A549 (cell line): ENCODE measurements at regions not wholly inside any gene's neighbourhood (a gene's known extent, or its start where the extent isn't known, plus 50 kb on each side); places are given as distances from the start of the nearest gene placed in this dataset.
"Not testable (repeated sequence)": the region's sequence is repeated elsewhere in the genome, so short reads cannot be mapped to it uniquely, and the experiment has no call there.

Experiments
- ATAC-seq, 2 experiments: fragments of 200-7000 bp in 1 of 2; fragments of >200 bp in 1 of 2; cut with Nextera tagmentation in 1 of 2; cut with Tn5 transposase in 1 of 2; 3 replicates each; pipeline versions ENCODE4 v1.8.0 to v1.9.1; 2018 to 2020; ENCODE audit warnings: mild to moderate bottlenecking in 1 of 2, moderate library complexity in 1 of 2
- CTCF ChIA-PET: fragments of 300-600 bp; sonication (Branson Sonifier 250); formaldehyde crosslinking; extraction: SDS; loops from one replicate; lab custom pipeline; 2021; ENCODE audit warnings: antibody characterized with exemption, inconsistent platforms; lab: Yijun Ruan, JAX
- POLR2A ChIA-PET: fragments of 350-600 bp; formaldehyde crosslinking; extraction: SDS; loops from one replicate; lab custom pipeline; 2021; ENCODE audit warnings: antibody characterized with exemption, inconsistent platforms; lab: Yijun Ruan, JAX
- DNase-seq, 2 experiments: peaks; one replicate each; pipeline versions ENCODE4 v3.0.0 to v3.0.0-alpha.2; 2011 to 2016; ENCODE audit warnings: low read depth in 1 of 2, low spot score in 1 of 2
- FAIRE-seq: peaks from 2 replicates; lab custom pipeline; 2011; peaks lifted over from hg19 to GRCh38; lab: Jason Lieb, UNC
- H3K27ac ChIP-seq, 2 experiments: fragments of >200 bp; sonication (Bioruptor Twin); formaldehyde crosslinking; 3 replicates each; pipeline ENCODE4 v1.5.1; 2016 to 2017
- H3K4me1 ChIP-seq: fragments of >200 bp; sonication (Bioruptor Twin); formaldehyde crosslinking; 3 replicates; pipeline ENCODE4 v1.6.1; 2016
- H3K4me2 ChIP-seq: fragments of >200 bp; sonication (Bioruptor Twin); formaldehyde crosslinking; 3 replicates; pipeline ENCODE4 v1.6.1; 2016
- H3K4me3 ChIP-seq: fragments of >200 bp; sonication (Bioruptor Twin); formaldehyde crosslinking; 3 replicates; pipeline ENCODE4 v1.5.1; 2016
- H3K9me3 ChIP-seq: fragments of >200 bp; sonication (Bioruptor Twin); formaldehyde crosslinking; 3 replicates; pipeline ENCODE4 v1.6.1; 2016
- ATOH8 ChIP-seq: fragments of 250-450 bp; sonication (Bioruptor Pico); IDR thresholded peaks from 2 replicates; pipeline ENCODE4 v1.5.0; 2020; ENCODE audit warnings: low read depth, mild to moderate bottlenecking, moderate library complexity
- BHLHE40 ChIP-seq: IDR thresholded peaks from 2 replicates; pipeline ENCODE4 v1.6.1; 2012; ENCODE audit warnings: low read depth, low read length, inconsistent platforms
- CBX2 ChIP-seq: fragments of 200-600 bp; sonication (generic); IDR thresholded peaks from 2 replicates; pipeline ENCODE4 v1.6.1; 2016; ENCODE audit warnings: low read depth, mild to moderate bottlenecking, borderline replicate concordance
- CEBPB ChIP-seq, 2 experiments: fragments of >200 bp in 1 of 2; sonication (Bioruptor Twin) in 1 of 2; formaldehyde crosslinking in 1 of 2; IDR thresholded peaks; 2 replicates each; pipeline ENCODE4 v1.6.1; 2012 to 2016
- CHD2 ChIP-seq: fragments of 150-350 bp; IDR thresholded peaks from 2 replicates; pipeline ENCODE4 v1.6.1; 2014; ENCODE audit warnings: low read length; ENCODE audit not compliant: partially characterized antibody
- EP300 ChIP-seq, 2 experiments: fragments of >200 bp; sonication (Bioruptor Twin); formaldehyde crosslinking; IDR thresholded peaks; 2 replicates in 1 of 2; 3 replicates in 1 of 2; pipeline ENCODE4 v1.6.1; 2016 to 2017
- ESRRA ChIP-seq: fragments of 150-350 bp; IDR thresholded peaks from 2 replicates; pipeline ENCODE4 v1.6.1; 2014; ENCODE audit warnings: mild to moderate bottlenecking, low read length, borderline replicate concordance
- GATA3 ChIP-seq: IDR thresholded peaks from 2 replicates; pipeline ENCODE4 v1.6.1; 2012; ENCODE audit warnings: borderline replicate concordance
- HDAC2 ChIP-seq: fragments of 200-600 bp; sonication (generic); IDR thresholded peaks from 2 replicates; pipeline ENCODE4 v1.6.1; 2016
- HES2 ChIP-seq: fragments of >200 bp; sonication (Bioruptor Twin); formaldehyde crosslinking; IDR thresholded peaks from 2 replicates; pipeline ENCODE4 v1.6.1; 2016
- HOXA7 ChIP-seq: fragments of 250-450 bp; sonication (Bioruptor Pico); IDR thresholded peaks from 2 replicates; pipeline ENCODE4 v1.5.0; 2020; ENCODE audit warnings: mild to moderate bottlenecking, moderate library complexity
- HOXB13 ChIP-seq: fragments of 250-450 bp; sonication (Bioruptor Pico); IDR thresholded peaks from 2 replicates; pipeline ENCODE4 v1.5.0; 2020; ENCODE audit warnings: low read depth, mild to moderate bottlenecking, moderate library complexity
- KDM5A ChIP-seq: fragments of 200-600 bp; sonication (generic); IDR thresholded peaks from 2 replicates; pipeline ENCODE4 v1.6.1; 2016; ENCODE audit warnings: antibody characterized with exemption, mild to moderate bottlenecking
- MAFK ChIP-seq: fragments of 450-650 bp; IDR thresholded peaks from 2 replicates; pipeline ENCODE4 v1.6.1; 2014; ENCODE audit not compliant: partially characterized antibody
- MYC ChIP-seq: IDR thresholded peaks from 2 replicates; pipeline ENCODE4 v1.6.1; 2012; ENCODE audit warnings: mild to moderate bottlenecking, inconsistent platforms, low read length, improper control_type of control experiment, borderline replicate concordance
- NFE2L2 ChIP-seq: fragments of 150-350 bp; conservative IDR thresholded peaks from 2 replicates; pipeline ENCODE4 v1.6.1; 2014; ENCODE audit warnings: low read length
- NR3C1 ChIP-seq: fragments of >200 bp; sonication (Bioruptor Twin); formaldehyde crosslinking; IDR thresholded peaks from 3 replicates; pipeline ENCODE4 v1.6.1; 2017
- RAD21 ChIP-seq, 2 experiments: fragments of >200 bp in 1 of 2; sonication (Bioruptor Twin) in 1 of 2; formaldehyde crosslinking in 1 of 2; IDR thresholded peaks in 1 of 2; conservative IDR thresholded peaks in 1 of 2; 2 replicates in 1 of 2; 3 replicates in 1 of 2; pipeline ENCODE4 v1.6.1; 2012 to 2018; ENCODE audit warnings: inconsistent platforms in 1 of 2
- RFX5 ChIP-seq: fragments of 450-650 bp; IDR thresholded peaks from 2 replicates; pipeline ENCODE4 v1.7.1; 2014; ENCODE audit warnings: antibody characterized with exemption, mild to moderate bottlenecking, moderate library complexity
- RNF2 ChIP-seq: fragments of 200-600 bp; sonication (generic); IDR thresholded peaks from 2 replicates; pipeline ENCODE4 v1.6.1; 2016; ENCODE audit warnings: low read depth, mild to moderate bottlenecking, antibody characterized with exemption, moderate library complexity, borderline replicate concordance
- SMC3 ChIP-seq: fragments of >200 bp; sonication (Bioruptor Twin); formaldehyde crosslinking; IDR thresholded peaks from 3 replicates; pipeline ENCODE4 v1.6.1; 2018; ENCODE audit warnings: inconsistent platforms
- SREBF2 ChIP-seq: fragments of 450-650 bp; IDR thresholded peaks from 2 replicates; pipeline ENCODE4 v1.6.1; 2014; ENCODE audit warnings: mild to moderate bottlenecking, moderate library complexity
- ZFP36 ChIP-seq: fragments of 450-650 bp; IDR thresholded peaks from 2 replicates; pipeline ENCODE4 v1.6.1; 2014; ENCODE audit warnings: borderline replicate concordance; ENCODE audit not compliant: partially characterized antibody
- ZSCAN20 ChIP-seq: fragments of 250-450 bp; sonication (Bioruptor Pico); IDR thresholded peaks from 2 replicates; pipeline ENCODE4 v1.8.0; 2022; ENCODE audit warnings: mild to moderate bottlenecking, moderate library complexity
- WGBS: methylation state at CpG from one replicate; pipeline ENCODE4 v1.1.6; 2017; ENCODE audit errors: missing lambda C conversion rate; 5-methylcytosine and 5-hydroxymethylcytosine counted together
- TF ChIP-seq, protein P1 (sequence below): IDR thresholded peaks from 2 replicates; pipeline ENCODE4 v1.6.1; 2012
- TF ChIP-seq, protein P2 (sequence below): fragments of 200-600 bp; sonication (generic); IDR thresholded peaks from 2 replicates; pipeline ENCODE4 v1.6.1; 2016; ENCODE audit warnings: antibody characterized with exemption, mild to moderate bottlenecking, moderate library complexity

GRCh38 chrX:139388254-139388653 lies 142.3 kb upstream of the F9 start (continued):
- no peak for TF ChIP-seq HDAC2
- TF ChIP-seq ATOH8 (CRISPR knock-in tag), result no peak
- no peak for TF ChIP-seq RNF2

GRCh38 chrX:139382529-139382928 lies 148.0 kb upstream of the F9 start:
- ATAC-seq, result no peak

DNA sequence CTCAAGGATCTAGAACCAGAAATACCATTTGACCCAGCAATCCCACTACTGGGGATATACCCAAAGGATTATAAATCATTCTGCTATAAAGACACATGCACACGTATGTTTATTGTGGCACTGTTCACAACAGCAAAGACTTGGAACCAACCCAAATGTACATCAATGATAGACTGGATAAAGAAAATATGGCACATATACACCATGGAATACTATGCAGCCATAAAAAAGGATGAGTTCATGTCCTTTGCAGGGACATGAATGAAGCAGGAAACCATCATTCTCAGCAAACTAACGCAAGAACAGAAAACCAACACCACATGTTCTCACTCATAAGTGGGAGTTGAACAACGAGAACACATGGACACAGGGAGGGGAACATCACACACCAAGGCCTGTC lies 154.0 kb upstream of the F9 start:
- H3K4me1 ChIP-seq, DNase-seq, H3K4me2 ChIP-seq, ATAC-seq, H3K4me3 ChIP-seq, CTCF ChIA-PET, H3K27ac ChIP-seq, POLR2A ChIA-PET, FAIRE-seq, H3K9me3 ChIP-seq: not testable (repeated sequence)
- 5% methylated on average over 3 of the region's 3 CpGs for WGBS

More at GRCh38 chrX:139382529-139382928, 148.0 kb upstream of the F9 start:
- Histone ChIP-seq H3K27ac (no peak overlapping the region), H3K4me1 (no peaks in the 10 kb centered on the region), H3K9me3 (no peaks in the 10 kb centered on the region), H3K4me2 (no peak overlapping the region), H3K4me3 (no peak overlapping the region)
- DNase-seq, result no peak
- no peak for TF ChIP-seq GATA3
- no peak for TF ChIP-seq HOXA7
- no peak for TF ChIP-seq NR3C1
- TF ChIP-seq BHLHE40, result no peak
- TF ChIP-seq RFX5, result no peak
- TF ChIP-seq, protein P1, sequence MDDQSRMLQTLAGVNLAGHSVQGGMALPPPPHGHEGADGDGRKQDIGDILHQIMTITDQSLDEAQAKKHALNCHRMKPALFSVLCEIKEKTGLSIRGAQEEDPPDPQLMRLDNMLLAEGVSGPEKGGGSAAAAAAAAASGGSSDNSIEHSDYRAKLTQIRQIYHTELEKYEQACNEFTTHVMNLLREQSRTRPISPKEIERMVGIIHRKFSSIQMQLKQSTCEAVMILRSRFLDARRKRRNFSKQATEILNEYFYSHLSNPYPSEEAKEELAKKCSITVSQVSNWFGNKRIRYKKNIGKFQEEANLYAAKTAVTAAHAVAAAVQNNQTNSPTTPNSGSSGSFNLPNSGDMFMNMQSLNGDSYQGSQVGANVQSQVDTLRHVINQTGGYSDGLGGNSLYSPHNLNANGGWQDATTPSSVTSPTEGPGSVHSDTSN, result no peak
- TF ChIP-seq CHD2, result no peak
- TF ChIP-seq NFE2L2, result no peak
- TF ChIP-seq ZSCAN20 (CRISPR knock-in tag), result no peak
- no peak for TF ChIP-seq SMC3
- TF ChIP-seq HOXB13 (CRISPR knock-in tag), result no peak
- TF ChIP-seq HES2, result no peak
- TF ChIP-seq ESRRA, result no peak
- TF ChIP-seq ZFP36, result no peak
- no peak for TF ChIP-seq RAD21 (conservative IDR thresholded peaks at IDR 0.05 in 1 of 2, IDR thresholded peaks at IDR 0.05 in 1 of 2)
- TF ChIP-seq RNF2, result no peak
- no peak for TF ChIP-seq MYC
- TF ChIP-seq EP300 (IDR thresholded peaks at IDR 0.05), result no peak
- ChIA-PET CTCF (no interaction called here), POLR2A (no interaction called here)
- 0% methylated on average over 4 of the region's 14 CpGs for WGBS
- no peak for FAIRE-seq

- FAIRE-seq, result no peak
- no peak for ATAC-seq
- H3K9me3 ChIP-seq, result no peaks in the 10 kb centered on the region
- no peak overlapping the region for H3K4me2 ChIP-seq
- DNase-seq, result no peak
- H3K4me3 ChIP-seq, result no peak overlapping the region
- CTCF ChIA-PET, result no interaction called here
- H3K4me1 ChIP-seq, result no peaks in the 10 kb centered on the region
- POLR2A ChIA-PET, result no interaction called here
- TF ChIP-seq KDM5A, result no peak
- TF ChIP-seq RFX5, result no peak
- TF ChIP-seq HOXA7, result no peak
- TF ChIP-seq, protein P2, sequence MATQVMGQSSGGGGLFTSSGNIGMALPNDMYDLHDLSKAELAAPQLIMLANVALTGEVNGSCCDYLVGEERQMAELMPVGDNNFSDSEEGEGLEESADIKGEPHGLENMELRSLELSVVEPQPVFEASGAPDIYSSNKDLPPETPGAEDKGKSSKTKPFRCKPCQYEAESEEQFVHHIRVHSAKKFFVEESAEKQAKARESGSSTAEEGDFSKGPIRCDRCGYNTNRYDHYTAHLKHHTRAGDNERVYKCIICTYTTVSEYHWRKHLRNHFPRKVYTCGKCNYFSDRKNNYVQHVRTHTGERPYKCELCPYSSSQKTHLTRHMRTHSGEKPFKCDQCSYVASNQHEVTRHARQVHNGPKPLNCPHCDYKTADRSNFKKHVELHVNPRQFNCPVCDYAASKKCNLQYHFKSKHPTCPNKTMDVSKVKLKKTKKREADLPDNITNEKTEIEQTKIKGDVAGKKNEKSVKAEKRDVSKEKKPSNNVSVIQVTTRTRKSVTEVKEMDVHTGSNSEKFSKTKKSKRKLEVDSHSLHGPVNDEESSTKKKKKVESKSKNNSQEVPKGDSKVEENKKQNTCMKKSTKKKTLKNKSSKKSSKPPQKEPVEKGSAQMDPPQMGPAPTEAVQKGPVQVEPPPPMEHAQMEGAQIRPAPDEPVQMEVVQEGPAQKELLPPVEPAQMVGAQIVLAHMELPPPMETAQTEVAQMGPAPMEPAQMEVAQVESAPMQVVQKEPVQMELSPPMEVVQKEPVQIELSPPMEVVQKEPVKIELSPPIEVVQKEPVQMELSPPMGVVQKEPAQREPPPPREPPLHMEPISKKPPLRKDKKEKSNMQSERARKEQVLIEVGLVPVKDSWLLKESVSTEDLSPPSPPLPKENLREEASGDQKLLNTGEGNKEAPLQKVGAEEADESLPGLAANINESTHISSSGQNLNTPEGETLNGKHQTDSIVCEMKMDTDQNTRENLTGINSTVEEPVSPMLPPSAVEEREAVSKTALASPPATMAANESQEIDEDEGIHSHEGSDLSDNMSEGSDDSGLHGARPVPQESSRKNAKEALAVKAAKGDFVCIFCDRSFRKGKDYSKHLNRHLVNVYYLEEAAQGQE, result no peak
- no peak for TF ChIP-seq MYC
- TF ChIP-seq BHLHE40, result no peak
- TF ChIP-seq MAFK, result no peak
- TF ChIP-seq NR3C1, result no peak
- TF ChIP-seq SREBF2, result no peak
- TF ChIP-seq CEBPB (IDR thresholded peaks at IDR 0.05), result no peak
- TF ChIP-seq CBX2, result no peak
- TF ChIP-seq HDAC2, result no peak
- TF ChIP-seq RNF2, result no peak
- H3K27ac ChIP-seq, result no peak overlapping the region
These were observed 170.2 kb upstream of the F9 start for GRCh38 chrX:139360356-139360755.

GRCh38 chrX:139342594-139342991 lies 187.9 kb upstream of the F9 start:
- ATAC-seq, DNase-seq, H3K27ac ChIP-seq, H3K9me3 ChIP-seq, H3K4me2 ChIP-seq, CTCF ChIA-PET, FAIRE-seq, POLR2A ChIA-PET, H3K4me1 ChIP-seq, H3K4me3 ChIP-seq: not testable (repeated sequence)
- WGBS, result 3% methylated on average over 3 of the region's 4 CpGs
